K562 (cell line): ENCODE measurements at regions not wholly inside any gene's neighbourhood (a gene's known extent, or its start where the extent isn't known, plus 50 kb on each side); places are given as distances from the start of the nearest gene placed in this dataset.

ENCODE experiments used
- ATAC-seq: fragments of 200-7000 bp; cut with Tn5 transposase; 3 replicates; pipeline ENCODE4 v1.9.1; 2020; ENCODE audit warnings: moderate library complexity
- BruUV-seq: library from RNA; stranded (reverse); fragments of 400-500 nt; replicated peaks from 2 replicates; lab custom pipeline; 2021; lab: Mats Ljungman, UMichigan
- CTCF ChIA-PET: fragments of 300-600 bp; formaldehyde crosslinking; extraction: SDS; loops from one replicate; lab custom pipeline; 2021; ENCODE audit warnings: low intra/inter-chr PET ratio; lab: Yijun Ruan, JAX
- POLR2A ChIA-PET: fragments of 300-600, 350-650 bp; sonication (Branson Sonifier 250); formaldehyde crosslinking; extraction: SDS; loops from one replicate; lab custom pipeline; 2021; ENCODE audit warnings: antibody characterized with exemption, inconsistent platforms; lab: Yijun Ruan, JAX
- DNase-seq, 4 experiments: peaks; one replicate each; pipeline versions ENCODE4 v3.0.0 to v3.0.0-alpha.2; 2011 to 2018; ENCODE audit warnings: low spot score in 3 of 4, mixed read lengths in 3 of 4; ENCODE audit errors: extremely low read depth in 1 of 4
- FAIRE-seq: peaks from 2 replicates; lab custom pipeline; 2011; peaks lifted over from hg19 to GRCh38; lab: Jason Lieb, UNC
- H2AFZ ChIP-seq: 2 replicates; pipeline ENCODE4 v1.6.0; 2011; ENCODE audit warnings: low read depth, low read length, control low read depth, inconsistent platforms
- H3K27ac ChIP-seq: fragments of 200-600 bp; 3 replicates; pipeline ENCODE4 v1.8.0; 2011; ENCODE audit warnings: low read depth, mild to moderate bottlenecking, control low read depth, inconsistent platforms, low read length, moderate library complexity, mixed read lengths; ENCODE audit errors: extremely low read depth
- H3K27me3 ChIP-seq, 2 experiments: fragments of 300-600 bp in 1 of 2; 2 replicates in 1 of 2; 3 replicates in 1 of 2; pipeline versions ENCODE4 v1.6.0 to v1.8.0; 2011; ENCODE audit warnings: inconsistent platforms in 2 of 2, low read length in 2 of 2, mild to moderate bottlenecking in 1 of 2, mixed read lengths in 1 of 2, moderate library complexity in 1 of 2; ENCODE audit not compliant: control insufficient read depth in 2 of 2, insufficient read depth in 2 of 2
- H3K36me3 ChIP-seq: fragments of 300-600 bp; 3 replicates; pipeline ENCODE4 v1.8.0; 2011; ENCODE audit warnings: mild to moderate bottlenecking, low read length, inconsistent platforms; ENCODE audit not compliant: control insufficient read depth, insufficient read depth
- H3K4me1 ChIP-seq, 2 experiments: fragments of 200-600 bp in 1 of 2; replicated peaks in 1 of 2; 2 replicates in 1 of 2; 3 replicates in 1 of 2; pipeline versions ENCODE4 v1.5.1 to v1.8.0; 2011; ENCODE audit warnings: inconsistent platforms in 2 of 2, low read length in 2 of 2, mild to moderate bottlenecking in 1 of 2, mixed read lengths in 1 of 2, moderate library complexity in 1 of 2; ENCODE audit not compliant: control insufficient read depth in 2 of 2, insufficient read depth in 2 of 2
- H3K4me2 ChIP-seq: 2 replicates; pipeline ENCODE4 v1.6.1; 2011; ENCODE audit warnings: low read length, control low read depth, inconsistent platforms, mixed read lengths; ENCODE audit not compliant: insufficient read depth
- H3K4me3 ChIP-seq: fragments of 200-600 bp; sonication (generic), shearing (Covaris generic); 2 replicates; pipeline ENCODE4 v1.5.1; 2016; ENCODE audit warnings: control low read depth, inconsistent platforms
- H3K79me2 ChIP-seq: fragments of 200-600 bp; 3 replicates; pipeline ENCODE4 v1.8.0; 2011; ENCODE audit warnings: low read length, inconsistent platforms; ENCODE audit not compliant: control insufficient read depth, insufficient read depth
- H3K9ac ChIP-seq, 2 experiments: 2 replicates each; pipeline versions ENCODE4 v1.6.0 to v1.6.1; 2011; ENCODE audit warnings: low read depth in 2 of 2, low read length in 2 of 2, control low read depth in 1 of 2, inconsistent platforms in 1 of 2, mild to moderate bottlenecking in 1 of 2, mixed read lengths in 1 of 2; ENCODE audit not compliant: insufficient read depth in 1 of 2
- H3K9me1 ChIP-seq: one replicate; pipeline ENCODE4 v1.6.0; 2011; ENCODE audit warnings: inconsistent platforms, mild to moderate bottlenecking, low read length, moderate library complexity; ENCODE audit not compliant: control insufficient read depth, insufficient read depth
- H3K9me3 ChIP-seq: replicated peaks from 2 replicates; pipeline ENCODE4 v1.5.1; 2011; ENCODE audit warnings: low read depth, low read length, inconsistent platforms; ENCODE audit not compliant: control insufficient read depth, insufficient read depth
- H4K20me1 ChIP-seq: replicated peaks from 2 replicates; pipeline ENCODE4 v1.6.1; 2011; ENCODE audit warnings: low read length, inconsistent platforms, mixed read lengths; ENCODE audit not compliant: control insufficient read depth, insufficient read depth
- ARID4B ChIP-seq: sonication (generic); formaldehyde crosslinking; IDR thresholded peaks from 2 replicates; pipeline ENCODE4 v1.8.0; 2022; ENCODE audit warnings: mild to moderate bottlenecking, missing genetic modification reagents
- SIN3A ChIP-seq, 2 experiments: fragments of 150-350 bp in 1 of 2; IDR thresholded peaks; 2 replicates each; pipeline ENCODE4 v1.6.1; 2011 to 2016; ENCODE audit warnings: borderline replicate concordance in 2 of 2, low read depth in 2 of 2, low read length in 2 of 2, mild to moderate bottlenecking in 2 of 2, moderate library complexity in 2 of 2; ENCODE audit not compliant: control insufficient read depth in 1 of 2
- ZNF589 ChIP-seq: fragments of 200-800 bp; sonication (Bioruptor generic); IDR thresholded peaks from 2 replicates; pipeline ENCODE4 v1.6.1; 2016; ENCODE audit warnings: low read depth, missing genetic modification characterization, missing compliant biosample characterization
- WGBS: fragments of 100-300 bp; shearing (Covaris generic); methylation state at CpG from one replicate; pipeline ENCODE4 v1.1.6; 2016; ENCODE audit warnings: low coverage, mixed read lengths; ENCODE audit not compliant: insufficient coverage; ENCODE audit errors: missing lambda C conversion rate; 5-methylcytosine and 5-hydroxymethylcytosine counted together
- in situ Hi-C: fragments of 300-500 bp; cut with MboI; formaldehyde crosslinking; loops from 4 replicates; pipeline ENCODE4 v1.15.0; 2018; ENCODE audit warnings: inconsistent platforms, mixed read lengths
- intact Hi-C: fragments of 100-400 bp; cut with micrococcal nuclease; formaldehyde crosslinking; loops from 2 replicates; pipeline ENCODE4 v1.14.2; 2022

- TF ChIP-seq ARID4B (CRISPR knock-in tag) (no peak), ZNF589 (no peak)
- TF ChIP-seq, all 486 proteins: peak for 0
Observed at GRCh38 chr10:120961795-120962755, 110.9 kb downstream of the WDR11 start (continued).

GRCh38 chr10:120962756-120963593 is 111.8 kb downstream of the WDR11 start:
- Histone ChIP-seq H3K79me2 (no peaks in the 10 kb centered on the region), H3K9me1 (no peaks in the 10 kb centered on the region), H3K4me3 (no peak overlapping the region), H3K9ac (no peak overlapping the region), H3K4me1 (no peaks in the 10 kb centered on the region), H2AFZ (no peak overlapping the region), H3K27me3 (peaks cover 0 to 25% of the 10 kb centered on the region in 2 experiments; a peak in 2 of 5 replicates), H3K4me2 (no peak overlapping the region), H3K27ac (no peak overlapping the region), H3K9me3 (no peaks in the 10 kb centered on the region), H3K36me3 (no peaks in the 10 kb centered on the region), H4K20me1 (no peaks in the 10 kb centered on the region)
- intact Hi-C loops (no loop called here), in situ Hi-C loops (no loop called here)
- ChIA-PET CTCF (no interaction called here), POLR2A (interaction anchor here (1.0 kb wide), 1 partner anchor 11 kb away, joined by 3 read pairs; no protein-coding TSS in a partner anchor)
- WGBS, result under 1% methylated on average over 15 of the region's 23 CpGs
- no peak for ATAC-seq
- no peak for FAIRE-seq
- no peak for DNase-seq
- no TSS peak for BruUV-seq
- TF ChIP-seq SIN3A (IDR thresholded peaks at IDR 0.05; ENCODE audit: borderline replicate concordance in 2 of 2, control insufficient read depth in 1 of 2, low read depth in 2 of 2, low read length in 2 of 2), result no peak
